T-cell (primary cell): ENCODE measurements at regions not wholly inside any gene's neighbourhood (a gene's known extent, or its start where the extent isn't known, plus 50 kb on each side); places are given as distances from the start of the nearest gene placed in this dataset.
"Not testable (repeated sequence)": the region's sequence is repeated elsewhere in the genome, so short reads cannot be mapped to it uniquely, and the experiment has no call there.

ENCODE experiments used
- ATAC-seq, 4 experiments: fragments of 200-7000 bp in 3 of 4; fragments of 150-1000 bp in 1 of 4; cut with Tn5 transposase; replicated peaks in 1 of 4; 1 replicate in 3 of 4; 2 replicates in 1 of 4; pipeline ENCODE4 v1.10.0; 2021; ENCODE audit warnings: moderate library complexity in 3 of 4, mild to moderate bottlenecking in 2 of 4, moderate number of reproducible peaks in 1 of 4
- CTCF ChIA-PET, 2 donors: fragments of 300-600 bp; sonication (Branson Sonifier 250); formaldehyde crosslinking; loops; one replicate each; lab custom pipeline; 2022; ENCODE audit warnings: antibody characterized with exemption in 2 of 2; lab: Charles Lee
- POLR2A ChIA-PET, 2 donors: fragments of 300-600 bp; sonication (Branson Sonifier 250); formaldehyde crosslinking; loops; one replicate each; lab custom pipeline; 2022; ENCODE audit warnings: antibody characterized with exemption in 2 of 2; lab: Charles Lee
- DNase-seq, 35 experiments: peaks; one replicate each; pipeline versions ENCODE4 v3.0.0 to v3.0.0-alpha.2; 2013 to 2023
- H3K27ac ChIP-seq: one replicate; pipeline ENCODE4 v1.5.1; 2013; ENCODE audit warnings: low read length
- H3K27me3 ChIP-seq, 2 experiments: replicated peaks in 1 of 2; 1 replicate in 1 of 2; 2 replicates in 1 of 2; pipeline versions ENCODE4 v1.6.1 to v1.7.0; 2013; ENCODE audit warnings: low read length in 1 of 2, mixed read lengths in 1 of 2; ENCODE audit not compliant: control insufficient read depth in 2 of 2, insufficient read depth in 2 of 2; ENCODE audit errors: extremely low read depth in 1 of 2
- H3K36me3 ChIP-seq, 2 donors: 1 replicate in 1 of 2; 2 replicates in 1 of 2; pipeline versions ENCODE4 v1.6.1 to v1.7.0; 2013; ENCODE audit warnings: low read length in 1 of 2; ENCODE audit not compliant: control insufficient read depth in 2 of 2, insufficient read depth in 1 of 2; ENCODE audit errors: extremely low read depth in 1 of 2
- H3K4me1 ChIP-seq, 2 experiments: 1 replicate in 1 of 2; 2 replicates in 1 of 2; pipeline versions ENCODE4 v1.6.1 to v1.7.0; 2013; ENCODE audit warnings: low read length in 2 of 2, mixed read lengths in 1 of 2; ENCODE audit not compliant: insufficient read depth in 2 of 2, control insufficient read depth in 1 of 2; ENCODE audit errors: extremely low read depth in 1 of 2
- H3K4me3 ChIP-seq, 2 donors: 1 replicate in 1 of 2; 2 replicates in 1 of 2; pipeline versions ENCODE4 v1.5.1 to v1.7.0; 2013; ENCODE audit warnings: mild to moderate bottlenecking in 2 of 2, low read length in 1 of 2, moderate library complexity in 1 of 2; ENCODE audit not compliant: control insufficient read depth in 1 of 2; ENCODE audit errors: extremely low read depth in 1 of 2
- H3K9me3 ChIP-seq: 2 replicates; pipeline ENCODE4 v1.7.0; 2013
- H3K27ac Mint-ChIP-seq, 2 donors: one replicate each; pipeline ENCODE4 v1.8.0; 2020 to 2021; ENCODE audit warnings: mild to moderate bottlenecking in 2 of 2, mixed read lengths in 2 of 2
- H3K27me3 Mint-ChIP-seq, 2 donors: one replicate each; pipeline ENCODE4 v1.8.0; 2021 to 2022; ENCODE audit warnings: mixed read lengths in 2 of 2
- H3K36me3 Mint-ChIP-seq: one replicate; pipeline ENCODE4 v1.8.0; 2021; ENCODE audit warnings: mixed read lengths
- H3K4me1 Mint-ChIP-seq, 3 donors: one replicate each; pipeline ENCODE4 v1.8.0; 2020 to 2022; ENCODE audit warnings: mixed read lengths in 3 of 3, mild to moderate bottlenecking in 1 of 3
- H3K4me3 Mint-ChIP-seq, 3 donors: one replicate each; pipeline ENCODE4 v1.8.0; 2020 to 2022; ENCODE audit warnings: mild to moderate bottlenecking in 3 of 3, mixed read lengths in 3 of 3, moderate library complexity in 3 of 3
- H3K9me3 Mint-ChIP-seq, 3 donors: one replicate each; pipeline ENCODE4 v1.8.0; 2020 to 2022; ENCODE audit warnings: mixed read lengths in 3 of 3
- whole genome bisulfite sequencing: methylation state at CpG from one replicate; pipeline ENCODE4 v1.1.5; 2013; ENCODE audit warnings: missing lambda C conversion rate; ENCODE audit not compliant: insufficient coverage; 5-methylcytosine and 5-hydroxymethylcytosine counted together

DNA sequence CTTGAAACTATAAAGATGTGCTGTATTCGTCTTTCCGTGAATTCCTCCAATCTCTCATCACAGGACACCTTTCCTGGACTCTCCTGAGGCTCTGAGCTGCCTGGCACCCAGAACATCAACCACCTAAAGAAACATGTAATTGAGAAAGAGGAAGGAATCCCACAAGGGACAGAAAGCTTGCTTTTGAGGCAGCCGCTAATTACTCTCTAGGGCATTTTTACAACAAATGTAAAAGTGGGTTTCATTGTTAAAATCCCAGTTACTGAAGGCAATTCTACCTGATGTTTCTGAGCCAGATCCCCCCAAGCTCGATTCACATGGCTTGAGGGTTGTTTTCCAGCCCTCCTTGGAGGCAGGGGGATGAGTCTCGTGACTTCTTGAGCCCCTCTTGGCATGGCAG lies 238.5 kb upstream of the LHX5 start:
- H3K36me3 Mint-ChIP-seq, result no peaks in the 10 kb centered on the region
- no peak overlapping the region for H3K27ac Mint-ChIP-seq
- peaks cover 0 to 16% of the 10 kb centered on the region in 2 experiments for H3K27me3 ChIP-seq
- CTCF ChIA-PET, result no interaction called here
- WGBS, result 25% methylated on average over 2 of the region's 5 CpGs
- no peaks in the 10 kb centered on the region for H3K9me3 ChIP-seq
- POLR2A ChIA-PET, result no interaction called here
- H3K4me3 Mint-ChIP-seq, result no peak overlapping the region
- no peaks in the 10 kb centered on the region for H3K4me1 Mint-ChIP-seq
- H3K4me1 ChIP-seq, result no peaks in the 10 kb centered on the region
- no peak for DNase-seq
- no peak overlapping the region for H3K4me3 ChIP-seq
- peaks cover 0 to 8% (median 0%) of the 10 kb centered on the region in 3 donors for H3K9me3 Mint-ChIP-seq
- H3K27ac ChIP-seq, result no peak overlapping the region
- H3K36me3 ChIP-seq, result no peaks in the 10 kb centered on the region
- ATAC-seq, result no peak
- H3K27me3 Mint-ChIP-seq, result peaks cover 20% of the 10 kb centered on the region in 2 donors

GRCh38 chr12:113709456-113709855 lies 237.8 kb upstream of the LHX5 start:
- DNase-seq (no peak), ATAC-seq (no peak)
- Mint-ChIP-seq H3K27ac (no peak overlapping the region), H3K4me1 (no peaks in the 10 kb centered on the region), H3K4me3 (no peak overlapping the region), H3K9me3 (peaks cover 0 to 8% (median 0%) of the 10 kb centered on the region in 3 donors), H3K27me3 (peaks cover 22% of the 10 kb centered on the region in 2 donors), H3K36me3 (no peaks in the 10 kb centered on the region)
- H3K36me3 ChIP-seq, result no peaks in the 10 kb centered on the region
- H3K27me3 ChIP-seq, result peaks cover 0 to 18% of the 10 kb centered on the region in 2 experiments
- H3K4me3 ChIP-seq, result no peak overlapping the region
- ChIA-PET CTCF (no interaction called here), POLR2A (no interaction called here)
- no CpG with 5 or more reads among the region's 3 CpGs for WGBS
- H3K4me1 ChIP-seq, result no peaks in the 10 kb centered on the region
- no peak overlapping the region for H3K27ac ChIP-seq
- no peaks in the 10 kb centered on the region for H3K9me3 ChIP-seq

GRCh38 chr12:113702836-113703235 lies 231.2 kb upstream of the LHX5 start:
- H3K36me3 ChIP-seq, result no peaks in the 10 kb centered on the region
- H3K9me3 ChIP-seq, result no peaks in the 10 kb centered on the region
- Mint-ChIP-seq H3K27me3 (peaks cover 21 to 32% of the 10 kb centered on the region in 2 donors), H3K27ac (no peak overlapping the region), H3K36me3 (no peaks in the 10 kb centered on the region), H3K4me3 (no peak overlapping the region), H3K4me1 (no peaks in the 10 kb centered on the region), H3K9me3 (peaks cover 0 to 7% (median 3%) of the 10 kb centered on the region in 3 donors)
- ChIA-PET POLR2A (interaction anchor here in 1 of 2 donors (0.6 kb wide), 1 partner anchor 13 kb away, joined by 4 read pairs; no protein-coding TSS in a partner anchor), CTCF (no interaction called here)
- no peak for ATAC-seq
- peaks cover 6 to 26% of the 10 kb centered on the region in 2 experiments for H3K27me3 ChIP-seq
- 82% methylated on average over 10 of the region's 11 CpGs for WGBS
- H3K4me3 ChIP-seq, result no peak overlapping the region
- no peak overlapping the region for H3K27ac ChIP-seq
- H3K4me1 ChIP-seq, result no peaks in the 10 kb centered on the region
- DNase-seq, result no peak

DNA sequence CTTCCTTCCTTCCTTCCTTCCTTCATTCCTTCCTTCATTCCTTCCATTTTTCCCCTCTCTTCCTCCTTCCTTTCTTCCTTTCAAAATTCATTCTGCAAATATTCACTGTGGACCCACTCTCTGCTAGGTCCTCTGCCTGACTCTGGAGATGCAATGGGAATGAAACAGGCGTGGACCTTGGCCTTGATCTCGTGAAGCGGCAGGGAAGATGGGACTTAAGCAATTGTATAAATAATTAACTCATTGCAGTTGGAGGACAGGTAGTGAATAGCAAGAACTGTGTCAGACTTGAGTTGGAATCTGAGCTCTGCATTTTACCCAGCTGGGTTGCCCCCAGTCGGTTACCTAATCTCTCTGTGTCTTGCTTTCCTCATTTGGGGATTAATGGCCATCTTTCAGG lies 230.6 kb upstream of the LHX5 start:
- H3K9me3 ChIP-seq, result no peaks in the 10 kb centered on the region
- Mint-ChIP-seq H3K27me3 (peaks cover 22 to 34% of the 10 kb centered on the region in 2 donors), H3K4me3 (no peak overlapping the region), H3K9me3 (peaks cover 0 to 7% (median 3%) of the 10 kb centered on the region in 3 donors), H3K4me1 (no peaks in the 10 kb centered on the region), H3K27ac (no peak overlapping the region), H3K36me3 (no peaks in the 10 kb centered on the region)
- no peak overlapping the region for H3K27ac ChIP-seq
- H3K27me3 ChIP-seq, result peaks cover 6 to 29% of the 10 kb centered on the region in 2 experiments
- no peaks in the 10 kb centered on the region for H3K36me3 ChIP-seq
- POLR2A ChIA-PET, result no interaction called here
- CTCF ChIA-PET, result no interaction called here
- ATAC-seq (no peak), DNase-seq (no peak)
- H3K4me3 ChIP-seq, result no peak overlapping the region
- WGBS, result 71% methylated on average over 1 of the region's 4 CpGs
- no peaks in the 10 kb centered on the region for H3K4me1 ChIP-seq

DNA sequence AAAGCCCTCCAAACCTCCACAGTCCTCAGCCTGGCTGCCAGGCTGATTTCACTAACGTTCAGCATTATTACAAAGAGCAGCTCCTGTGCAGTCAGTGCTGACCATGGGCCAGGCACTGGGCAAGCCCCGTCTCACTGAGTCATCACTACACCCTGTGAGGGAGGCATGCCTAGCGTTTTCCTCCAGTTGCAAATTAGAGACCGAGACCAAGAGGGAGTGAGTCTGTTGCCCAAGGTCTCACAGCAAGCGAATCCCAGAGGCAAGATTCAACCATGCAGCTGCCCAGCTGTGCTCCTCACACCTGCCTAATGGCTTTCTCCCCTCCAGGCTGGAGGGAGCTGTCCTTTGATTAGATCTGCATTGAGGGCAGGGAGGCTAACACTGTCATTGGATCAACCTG lies 229.3 kb upstream of the LHX5 start:
- Histone ChIP-seq H3K4me3 (no peak overlapping the region), H3K36me3 (no peaks in the 10 kb centered on the region), H3K4me1 (no peaks in the 10 kb centered on the region), H3K27ac (no peak overlapping the region), H3K9me3 (no peaks in the 10 kb centered on the region), H3K27me3 (peaks cover 6 to 34% of the 10 kb centered on the region in 2 experiments)
- ChIA-PET CTCF (no interaction called here), POLR2A (no interaction called here)
- Mint-ChIP-seq H3K9me3 (peaks cover 0 to 7% (median 3%) of the 10 kb centered on the region in 3 donors), H3K27me3 (peaks cover 24 to 29% of the 10 kb centered on the region in 2 donors), H3K36me3 (no peaks in the 10 kb centered on the region), H3K27ac (no peak overlapping the region), H3K4me1 (no peaks in the 10 kb centered on the region), H3K4me3 (no peak overlapping the region)
- ATAC-seq, result no peak
- 17% methylated on average over 2 of the region's 5 CpGs for WGBS
- DNase-seq, result no peak

GRCh38 chr12:113699984-113700383 lies 228.3 kb upstream of the LHX5 start:
- WGBS, result no CpG with 5 or more reads among the region's 3 CpGs
- H3K4me1 ChIP-seq, H3K4me3 ChIP-seq, H3K27ac ChIP-seq, H3K27ac Mint-ChIP-seq, H3K36me3 ChIP-seq, CTCF ChIA-PET, H3K36me3 Mint-ChIP-seq, H3K9me3 Mint-ChIP-seq, H3K4me1 Mint-ChIP-seq, ATAC-seq, H3K4me3 Mint-ChIP-seq, POLR2A ChIA-PET, H3K9me3 ChIP-seq, DNase-seq: not testable (repeated sequence)
- peaks cover 6 to 39% of the 10 kb centered on the region in 2 experiments for H3K27me3 ChIP-seq
- H3K27me3 Mint-ChIP-seq, result peaks cover 27 to 28% of the 10 kb centered on the region in 2 donors

DNA sequence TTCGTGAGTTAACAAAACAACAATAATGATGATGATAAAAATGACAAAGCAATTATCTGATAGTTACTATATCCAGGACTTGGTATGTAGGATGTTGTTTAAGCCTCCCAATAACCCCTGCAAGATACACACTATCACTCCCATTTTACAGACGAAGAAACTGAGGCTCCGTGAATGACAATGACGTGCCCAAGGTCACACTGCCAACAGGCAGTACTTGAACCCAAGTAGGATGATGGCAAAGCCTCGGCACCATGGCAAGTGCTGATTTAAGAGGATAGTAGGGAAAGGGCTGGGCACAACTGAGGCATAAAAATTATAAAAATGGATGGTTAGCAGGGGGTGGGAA lies 226.8 kb upstream of the LHX5 start:
- Mint-ChIP-seq H3K9me3 (peaks cover 0 to 7% (median 3%) of the 10 kb centered on the region in 3 donors), H3K36me3 (no peaks in the 10 kb centered on the region), H3K4me3 (no peak overlapping the region), H3K27ac (no peak overlapping the region), H3K4me1 (no peaks in the 10 kb centered on the region), H3K27me3 (peaks cover 24 to 28% of the 10 kb centered on the region in 2 donors)
- Histone ChIP-seq H3K36me3 (no peaks in the 10 kb centered on the region), H3K4me1 (no peaks in the 10 kb centered on the region), H3K4me3 (no peak overlapping the region), H3K27ac (no peak overlapping the region), H3K27me3 (peaks cover 3 to 51% of the 10 kb centered on the region in 2 experiments), H3K9me3 (no peaks in the 10 kb centered on the region)
- no peak for DNase-seq
- ATAC-seq, result no peak
- POLR2A ChIA-PET, result no interaction called here
- 67% methylated on average over 1 of the region's 5 CpGs for WGBS
- CTCF ChIA-PET, result no interaction called here
